GM21529 (cell line): ENCODE measurements at regions not wholly inside any gene's neighbourhood (a gene's known extent, or its start where the extent isn't known, plus 50 kb on each side); places are given as distances from the start of the nearest gene placed in this dataset.
"Not testable (repeated sequence)": the region's sequence is repeated elsewhere in the genome, so short reads cannot be mapped to it uniquely, and the experiment has no call there.

Source experiments
- ATAC-seq: cut with Tn5 transposase; IDR thresholded peaks from one replicate; pipeline ENCODE4 v1.9.1; 2021; ENCODE audit not compliant: unreplicated experiment

DNA sequence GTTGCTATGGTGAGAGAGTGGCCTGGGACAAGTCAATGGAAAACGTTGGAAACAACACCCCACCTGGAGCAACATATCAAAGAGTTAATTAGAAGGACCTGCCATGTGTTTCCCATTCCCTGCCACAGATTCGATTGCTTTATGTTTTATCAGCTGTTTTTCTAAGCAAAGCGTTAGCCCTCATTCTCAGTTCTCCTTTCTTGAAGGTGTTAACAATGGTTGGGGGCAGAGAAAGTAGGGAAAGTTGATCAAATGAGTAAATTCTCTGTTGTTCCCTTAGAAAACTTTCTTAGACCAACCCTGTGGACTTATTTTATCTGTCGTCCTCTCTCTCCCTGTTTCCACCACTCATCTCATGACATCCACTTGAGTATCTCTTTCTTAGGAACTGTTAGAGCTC lies 102.5 kb downstream of the ADAMTS15 start:
- ATAC-seq = no peak

DNA sequence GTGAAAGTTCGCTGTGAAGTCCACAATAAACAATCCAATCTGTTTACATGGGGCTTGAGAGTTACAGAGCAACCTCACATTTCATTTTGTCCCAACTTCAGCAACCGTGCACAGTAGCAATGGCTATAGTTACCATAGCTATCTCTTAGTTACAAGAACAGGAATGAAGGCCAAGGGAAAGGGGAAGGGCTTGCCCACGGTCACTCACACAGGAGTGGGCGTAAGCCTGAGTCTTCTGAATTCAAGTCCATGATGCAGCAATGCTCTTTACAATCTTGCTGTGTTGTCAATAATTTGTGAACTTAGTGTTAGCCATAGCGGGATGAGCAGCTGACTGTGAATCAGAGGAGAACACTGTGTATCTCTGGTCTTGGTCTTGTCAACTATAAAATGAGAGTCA lies 102.9 kb downstream of the ADAMTS15 start:
- ATAC-seq = no peak

- no peak for ATAC-seq
Measured at GRCh38 chr11:130553306-130553705, 104.9 kb downstream of the ADAMTS15 start.

- ATAC-seq = no peak
Measured at GRCh38 chr11:130554241-130555055, 106.0 kb downstream of the ADAMTS15 start.

DNA sequence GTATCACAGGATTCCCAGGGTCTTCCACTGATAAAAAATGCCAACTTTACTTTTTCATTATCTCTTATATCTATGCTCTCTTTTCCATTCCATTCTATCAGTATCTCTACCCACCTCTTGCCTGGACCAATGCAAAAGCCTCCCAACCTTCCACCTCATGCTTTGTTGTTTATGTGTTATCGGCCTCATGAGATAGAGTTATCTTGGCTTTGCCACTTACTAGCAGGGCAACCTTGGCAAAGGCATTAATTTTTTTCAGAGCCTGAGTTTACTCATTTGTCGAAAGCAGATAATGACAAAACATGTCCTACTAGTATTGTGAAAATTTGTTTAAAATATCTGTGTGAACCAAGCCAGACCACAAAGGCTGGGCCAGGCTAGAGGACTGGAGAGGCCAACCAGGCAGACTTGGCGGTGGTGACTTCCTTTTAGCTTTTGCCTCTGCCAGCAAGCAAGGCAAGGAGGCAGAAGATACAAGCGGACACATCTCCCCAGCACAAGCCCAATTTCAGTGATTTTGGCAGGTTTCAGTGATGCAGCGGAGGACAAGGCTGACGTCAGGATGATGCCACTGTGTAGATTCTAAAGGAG lies 106.9 kb downstream of the ADAMTS15 start:
- ATAC-seq = no peak

DNA sequence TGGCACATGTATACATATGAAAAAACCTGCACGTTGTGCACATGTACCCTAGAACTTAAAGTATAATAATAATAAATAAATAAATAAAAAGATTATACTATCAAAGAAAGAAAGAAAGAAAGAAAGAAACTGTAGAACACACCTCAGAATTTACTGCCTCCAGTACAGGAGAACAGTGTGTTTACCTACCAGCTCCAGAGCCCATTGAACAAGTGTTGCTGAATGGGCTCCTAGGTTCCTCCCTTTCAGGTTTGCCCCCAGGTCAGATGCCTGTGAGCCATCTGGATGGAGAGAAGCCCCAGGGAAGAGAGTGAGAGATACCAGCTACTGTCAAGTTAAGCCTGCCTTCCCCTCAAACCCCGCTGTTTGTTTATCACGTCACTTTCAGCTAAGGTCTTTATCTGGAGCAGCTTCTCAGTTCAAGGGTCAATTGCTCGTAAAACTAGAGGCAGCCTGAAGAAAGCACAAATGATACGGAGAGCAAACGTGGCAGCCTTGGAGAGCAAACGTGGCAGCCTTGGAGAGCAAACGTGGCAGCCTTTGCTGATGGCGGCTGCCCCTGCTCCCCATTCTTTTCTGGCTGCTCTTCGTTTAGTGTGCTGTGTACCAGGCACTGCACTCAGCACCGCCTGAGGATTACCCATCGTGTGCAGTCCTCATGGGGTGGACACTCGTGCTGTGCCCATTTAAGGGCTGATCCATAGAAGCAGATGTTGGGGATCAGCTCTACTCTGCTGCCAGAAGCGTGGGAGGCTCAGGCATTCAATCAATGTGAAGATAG lies 111.7 kb downstream of the ADAMTS15 start:
- no peak for ATAC-seq

- ATAC-seq = no peak
Measured at GRCh38 chr11:130560781-130561109, 112.3 kb downstream of the ADAMTS15 start.

GRCh38 chr11:130561441-130561881 lies 113.0 kb downstream of the ADAMTS15 start:
- no peak for ATAC-seq

DNA sequence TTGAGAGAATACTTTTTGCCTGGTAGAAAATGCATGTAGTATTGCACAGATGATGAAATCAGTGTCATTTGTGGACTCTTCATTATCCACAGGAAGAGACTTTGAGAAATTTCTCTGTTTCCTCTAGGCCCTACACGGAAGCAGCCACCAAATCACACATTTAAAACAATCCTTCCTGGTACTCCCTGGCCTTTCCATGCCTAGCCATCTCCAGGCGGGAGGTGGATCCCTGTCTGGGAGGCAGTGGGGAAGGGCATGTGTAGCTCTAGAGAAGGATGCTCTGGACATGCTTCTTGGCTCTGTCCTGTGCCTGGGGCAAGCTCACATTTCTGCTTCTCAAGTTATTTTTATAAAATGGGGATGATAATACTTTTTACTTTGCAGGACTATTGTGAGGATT lies 114.1 kb downstream of the ADAMTS15 start:
- no peak for ATAC-seq

GRCh38 chr11:130566360-130566759 lies 117.9 kb downstream of the ADAMTS15 start:
- not testable (repeated sequence) for ATAC-seq

GRCh38 chr11:130571519-130571918 lies 123.1 kb downstream of the ADAMTS15 start:
- no peak for ATAC-seq

- ATAC-seq = no peak
Measured at GRCh38 chr11:130571947-130572584, 123.6 kb downstream of the ADAMTS15 start.

GRCh38 chr11:130573767-130574166 lies 125.3 kb downstream of the ADAMTS15 start:
- ATAC-seq = no peak

DNA sequence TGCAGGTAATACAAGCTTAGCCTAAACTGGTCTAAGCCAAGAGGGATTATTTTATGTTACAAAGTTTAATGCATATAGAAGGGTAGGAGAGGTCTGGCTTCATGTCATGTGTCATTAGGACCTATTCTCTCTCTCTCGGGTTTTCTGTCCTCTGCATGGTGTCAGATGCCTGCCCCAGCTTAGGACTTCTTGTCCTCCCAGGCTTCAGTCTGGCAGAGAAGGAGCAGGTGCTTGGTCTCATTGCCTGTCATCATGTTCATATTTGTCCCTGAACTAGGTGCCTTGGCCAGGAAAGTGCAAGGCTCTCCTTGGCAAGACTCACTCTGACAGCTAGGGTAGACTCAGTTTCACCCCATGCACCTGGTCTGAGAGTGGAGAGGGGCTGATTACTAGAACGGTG lies 126.3 kb downstream of the ADAMTS15 start:
- no peak for ATAC-seq

GRCh38 chr11:130576146-130576545 lies 127.7 kb downstream of the ADAMTS15 start:
- ATAC-seq = no peak

GRCh38 chr11:130578738-130579368 lies 130.4 kb downstream of the ADAMTS15 start:
- no peak for ATAC-seq

DNA sequence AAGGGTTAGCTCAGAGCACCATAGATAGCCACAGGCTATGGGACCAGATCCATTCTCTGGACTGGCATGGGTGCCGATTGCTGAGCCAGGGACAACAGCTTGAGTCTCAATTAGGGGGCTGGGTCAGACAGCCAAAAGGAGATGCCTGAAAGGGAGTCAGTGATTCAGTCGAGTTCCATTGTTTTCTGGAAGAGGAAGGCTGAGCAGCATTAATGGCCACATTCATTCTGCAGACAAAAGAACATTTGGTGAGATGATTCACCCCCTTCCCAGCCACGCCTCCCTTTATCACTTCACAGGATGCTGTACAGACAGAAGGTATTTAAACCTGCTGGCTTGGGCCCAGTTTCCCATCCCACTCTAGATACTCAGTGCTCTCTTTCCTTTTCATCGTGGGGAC lies 131.9 kb downstream of the ADAMTS15 start:
- no peak for ATAC-seq

DNA sequence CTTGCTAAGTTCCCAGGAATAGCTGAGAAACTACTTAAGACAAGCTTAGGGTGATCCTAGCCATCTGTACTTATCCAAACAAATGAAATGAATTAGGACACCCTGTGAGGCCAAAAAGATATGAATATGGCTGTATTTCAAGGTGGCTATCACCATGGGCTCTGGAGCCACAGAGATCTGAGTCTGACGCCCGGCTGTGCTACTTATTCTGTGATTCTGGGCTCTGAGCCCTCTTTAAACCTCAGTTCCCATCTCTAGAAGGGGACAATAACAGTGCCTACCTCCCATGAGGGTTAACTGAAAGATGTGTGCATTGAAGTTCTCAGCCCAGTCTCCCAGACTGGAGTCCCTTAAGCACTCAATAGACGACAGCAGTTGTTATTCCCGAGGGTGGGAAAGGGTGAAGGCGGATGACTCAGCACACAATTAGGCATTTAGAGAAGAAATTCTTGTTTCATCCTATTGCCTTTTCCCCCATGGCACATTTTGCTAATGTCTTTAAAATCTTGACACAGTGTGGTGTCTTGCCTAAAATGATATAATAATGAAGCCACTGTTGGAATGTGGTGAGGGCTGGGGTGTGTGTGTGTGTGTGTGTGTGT lies 132.5 kb downstream of the ADAMTS15 start:
- ATAC-seq = no peak

DNA sequence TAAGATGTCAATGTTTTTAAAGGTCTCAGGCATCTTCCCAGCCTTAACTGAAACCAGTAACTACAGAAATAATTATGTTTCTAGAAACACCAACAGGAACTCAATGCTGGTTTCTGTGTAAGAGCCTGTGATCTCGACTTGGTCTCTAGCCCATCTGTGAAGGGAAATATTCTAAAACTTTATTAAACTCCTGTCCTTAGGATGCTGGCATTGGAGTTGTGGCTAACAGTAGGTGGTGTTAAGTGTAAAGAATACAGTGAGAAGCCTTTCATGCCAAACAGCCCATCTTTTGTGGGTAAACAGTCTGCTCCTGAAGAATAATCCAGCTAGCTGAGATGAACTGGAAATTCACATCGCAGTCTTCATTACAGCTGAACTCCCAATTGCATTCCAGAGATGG lies 133.2 kb downstream of the ADAMTS15 start:
- ATAC-seq = no peak

DNA sequence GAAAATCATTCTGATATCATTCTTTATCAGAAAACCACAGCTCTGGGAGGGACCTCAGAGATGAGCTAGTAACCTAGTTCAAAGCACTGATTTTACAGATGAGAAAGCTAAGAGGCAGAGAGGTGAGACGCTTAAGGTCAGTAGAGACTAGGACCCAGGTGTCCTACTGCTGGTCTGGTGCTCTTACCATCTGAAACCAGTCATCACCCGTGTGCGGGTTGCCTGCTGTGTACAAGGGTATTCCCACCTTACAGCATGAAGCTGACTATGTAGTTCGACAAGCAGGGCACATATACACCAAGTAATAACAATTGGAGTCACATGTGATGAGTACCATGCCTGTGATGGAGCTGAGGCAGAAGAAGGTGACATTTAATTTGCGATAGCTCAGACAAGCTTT lies 133.7 kb downstream of the ADAMTS15 start:
- no peak for ATAC-seq

DNA sequence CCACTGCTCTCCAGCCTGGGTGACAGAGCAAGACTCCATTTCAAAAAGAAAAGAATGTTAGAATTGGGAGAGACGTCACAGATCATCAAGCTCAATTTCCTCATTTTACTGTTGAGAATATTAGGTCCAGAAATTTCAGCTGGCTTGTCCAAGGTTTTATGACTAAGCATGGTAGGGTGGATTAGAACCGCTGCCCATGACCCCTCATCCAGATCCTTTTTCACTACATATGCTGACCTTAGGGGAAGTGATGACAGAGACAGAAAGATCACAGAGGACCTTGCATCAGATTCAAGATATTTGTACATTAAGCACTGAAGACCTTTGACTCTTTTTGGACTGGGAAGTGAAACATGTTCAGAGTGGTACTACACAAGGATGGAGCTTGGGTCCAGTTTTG lies 134.5 kb downstream of the ADAMTS15 start:
- no peak for ATAC-seq
